Stimulated activated CD4-positive, alpha-beta T cell treated with anti-CD3 and anti-CD28 coated beads, Interleukin-12 subunit alpha, Interleukin-12 subunit beta, amount 100 ng/mL, for 24 hours (primary cell): ENCODE measurements at regions not wholly inside any gene's neighbourhood (a gene's known extent, or its start where the extent isn't known, plus 50 kb on each side); places are given as distances from the start of the nearest gene placed in this dataset.

Experiments used
- DNase-seq, 2 experiments: peaks; one replicate each; pipeline ENCODE4 v3.0.0-alpha.2; 2020; ENCODE audit warnings: low read depth in 2 of 2

DNA sequence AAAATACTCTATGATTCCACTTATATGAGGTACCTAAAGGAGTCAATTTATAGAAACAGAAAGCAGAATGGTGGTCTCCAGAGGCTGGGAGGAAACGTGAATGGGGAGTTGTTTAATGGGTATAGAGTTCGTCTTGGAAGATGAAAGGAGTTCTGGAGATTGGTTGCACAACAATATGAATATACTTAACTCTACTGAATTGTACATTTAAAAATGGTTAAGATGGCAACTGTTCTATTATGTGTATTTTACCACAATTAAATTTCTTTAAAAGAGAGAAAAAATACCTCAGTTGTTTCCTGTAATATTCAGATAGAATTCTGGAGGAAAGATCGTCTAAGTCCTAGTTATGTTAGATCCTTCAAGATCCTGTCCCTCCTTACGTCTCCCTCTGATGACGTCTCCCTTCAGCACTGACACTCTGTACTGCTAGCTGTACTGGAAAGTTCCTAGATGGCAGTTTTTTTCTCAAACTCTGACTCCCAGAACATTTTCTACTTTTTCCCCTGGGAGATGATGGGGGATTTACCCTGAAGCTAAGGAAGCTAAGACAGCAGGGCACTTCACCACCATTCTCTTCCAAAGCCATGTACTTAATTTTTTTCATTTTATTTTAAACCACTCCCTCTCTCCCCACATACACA, 53.2 kb upstream of the CAV2 start:
- no peak for DNase-seq

DNA sequence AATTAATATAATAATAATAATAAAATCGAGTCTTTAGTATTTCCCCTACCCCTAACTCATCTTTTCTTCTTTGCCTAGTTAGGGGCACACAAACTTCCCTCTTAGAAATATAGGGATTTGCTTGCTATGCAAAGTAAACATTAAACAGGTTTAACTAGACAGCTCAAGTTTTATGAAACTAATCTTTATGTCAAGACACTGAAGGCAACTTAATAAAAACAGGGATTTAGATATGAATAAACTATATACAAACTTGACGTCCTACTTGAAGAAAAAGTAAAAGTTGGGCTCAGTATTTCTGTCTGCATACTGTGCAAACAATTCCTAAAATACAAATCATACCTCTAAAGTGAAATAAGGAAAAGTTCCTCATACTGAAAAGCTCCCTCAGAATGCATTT, 52.1 kb upstream of the CAV2 start:
- no peak for DNase-seq

DNA sequence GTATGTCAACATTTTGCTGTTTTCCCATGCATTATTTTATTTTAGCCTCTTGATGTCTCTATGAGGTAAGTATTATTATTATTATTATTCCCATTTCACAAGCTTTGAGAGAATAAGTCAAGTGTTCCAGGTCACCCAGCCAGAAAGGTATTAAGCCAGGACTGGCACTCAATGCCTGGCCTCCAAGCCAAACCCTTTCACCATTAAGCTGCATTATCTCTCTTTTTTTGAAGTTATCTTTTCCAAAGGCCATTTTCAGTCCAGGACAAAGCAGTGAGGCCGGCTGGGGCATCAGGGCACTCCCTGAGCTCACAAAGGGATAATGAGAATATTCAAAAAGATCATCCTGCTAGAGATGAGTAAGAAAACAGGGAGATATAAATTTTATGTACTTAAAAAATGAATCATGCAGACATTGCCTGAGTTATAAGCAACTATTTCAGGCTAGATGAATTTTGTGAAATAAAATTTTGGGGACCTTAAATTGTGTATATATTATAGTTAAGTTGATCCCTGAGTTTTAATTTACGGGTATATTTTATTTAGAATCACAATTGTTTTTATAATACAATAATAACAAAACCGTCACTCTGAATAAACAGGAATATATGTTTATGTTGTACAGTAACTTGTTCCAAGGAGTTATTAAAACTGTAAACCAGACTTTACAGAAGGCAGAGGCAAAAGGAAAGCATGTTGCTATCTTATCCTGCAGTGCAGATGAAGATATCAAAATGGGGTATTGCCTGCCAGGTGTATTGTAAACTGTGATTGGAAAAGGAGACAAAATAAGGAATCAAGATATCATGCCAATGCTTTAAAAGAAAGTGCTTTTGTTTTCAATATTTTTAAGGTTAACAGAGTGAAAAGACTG, 51.3 kb upstream of the CAV2 start:
- no peak for DNase-seq

- DNase-seq = no peak
These were observed 50.1 kb upstream of the CAV2 start for GRCh38 chr7:116449441-116449840.
